ENCODE measurements at regions not wholly inside any gene's neighbourhood (a gene's known extent, or its start where the extent isn't known, plus 50 kb on each side); places are given as distances from the start of the nearest gene placed in this dataset.
"Not testable (repeated sequence)": the region's sequence is repeated elsewhere in the genome, so short reads cannot be mapped to it uniquely, and the experiment has no call there.

DNA sequence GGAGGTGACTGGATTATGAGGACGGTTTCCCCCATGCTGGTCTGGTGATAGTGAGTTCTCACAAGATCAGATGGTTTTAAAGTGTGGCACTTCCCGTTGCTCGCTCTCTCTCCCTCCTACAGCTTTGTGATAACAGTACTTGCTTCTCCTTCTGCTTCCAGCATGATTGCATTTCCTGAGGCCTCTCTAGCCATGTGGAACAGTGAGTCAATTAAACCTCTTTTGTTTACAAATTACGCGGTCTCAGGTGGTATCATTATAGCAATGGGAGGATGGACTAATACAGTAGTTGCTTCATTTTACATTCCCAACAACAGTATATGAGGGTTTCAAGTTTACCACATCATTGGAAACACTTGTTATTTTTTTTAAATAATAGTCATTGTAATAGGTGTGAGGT is 937.3 kb upstream of the ARRDC3 start:
- Mint-ChIP-seq H3K4me3 (no peak overlapping the region), H3K27ac (no peak overlapping the region), H3K36me3 (ENCODE audit: low read depth) (no peaks in the 10 kb centered on the region), H3K4me1 (no peaks in the 10 kb centered on the region), H3K27me3 (no peaks in the 10 kb centered on the region), H3K9me3 (ENCODE audit: low read depth) (peaks cover 2% of the 10 kb centered on the region)
- POLR2A ChIA-PET: no interaction called here
- intact Hi-C loops (cut with DNase I, micrococcal nuclease): no loop called here
- ATAC-seq (no peak), DNase-seq (no peak)
- CTCF ChIA-PET: no interaction called here

DNA sequence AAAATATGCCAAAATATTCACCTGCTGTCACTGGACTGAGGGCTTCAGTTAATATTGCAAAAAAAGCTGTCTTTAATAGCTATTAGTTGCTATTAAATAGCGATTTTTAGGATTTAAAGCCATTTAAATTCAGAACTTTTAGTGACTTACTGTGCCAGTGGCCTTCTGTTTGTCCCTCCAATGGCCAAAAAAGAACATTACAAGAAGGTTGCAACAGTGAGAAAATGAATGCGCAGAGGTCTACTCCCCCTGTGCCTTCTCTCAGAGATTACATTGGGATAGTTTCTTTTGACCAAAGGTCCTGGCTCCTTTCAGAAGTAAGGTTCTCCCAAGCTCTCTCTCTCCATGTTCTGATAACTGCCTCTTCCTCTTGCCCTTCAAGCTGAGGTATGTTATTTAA is 930.3 kb upstream of the ARRDC3 start:
- intact Hi-C loops (cut with DNase I, micrococcal nuclease): loop anchor here in 1 of 2 experiments (10.0 kb wide), 1 partner anchor 1491 kb away; no protein-coding TSS in a partner anchor
- ATAC-seq: no peak

DNA sequence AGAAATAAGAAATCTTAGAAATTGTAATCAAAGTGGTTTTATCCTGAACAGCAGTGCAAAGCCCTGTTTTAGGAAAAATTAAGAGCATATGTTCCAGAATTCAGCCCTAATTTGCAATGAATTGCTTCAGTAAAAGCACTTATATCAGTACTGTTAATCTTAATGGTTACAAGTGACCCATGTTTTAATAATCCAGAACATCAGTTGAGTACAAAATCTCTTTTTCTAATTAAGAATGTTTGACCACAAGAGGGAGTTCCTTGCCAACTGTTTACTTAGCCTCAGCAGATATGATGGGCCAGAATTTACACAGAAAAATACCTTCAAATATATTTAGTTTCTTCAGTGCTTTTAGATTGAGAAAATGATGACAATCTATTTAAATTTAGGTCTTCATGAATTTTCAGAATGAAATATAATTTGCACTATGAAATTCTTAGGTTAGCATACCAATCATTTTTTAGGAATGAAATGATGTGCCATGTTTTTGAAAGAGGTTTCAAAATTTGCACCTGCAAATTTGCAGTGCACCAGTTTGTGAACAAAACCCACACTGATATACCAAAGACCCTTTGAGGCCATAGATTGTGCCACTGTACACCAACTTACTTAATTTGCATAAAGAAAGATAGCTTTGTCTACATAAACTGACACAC is 926.3 kb upstream of the ARRDC3 start:
- intact Hi-C loops (cut with DNase I, micrococcal nuclease): no loop called here
- Mint-ChIP-seq H3K27ac (no peak overlapping the region), H3K36me3 (ENCODE audit: low read depth) (no peaks in the 10 kb centered on the region), H3K9me3 (ENCODE audit: low read depth) (no peaks in the 10 kb centered on the region), H3K4me3 (no peak overlapping the region), H3K27me3 (no peaks in the 10 kb centered on the region), H3K4me1 (no peaks in the 10 kb centered on the region)
- CTCF ChIA-PET: no interaction called here
- POLR2A ChIA-PET: no interaction called here
- ATAC-seq: no peak
- DNase-seq: no peak

More for the DNA sequence above, 930.3 kb upstream of the ARRDC3 start:
- ChIA-PET CTCF (no interaction called here), POLR2A (no interaction called here)
- no peak for DNase-seq
- H3K4me3 Mint-ChIP-seq: no peak overlapping the region
- H3K27ac Mint-ChIP-seq: no peak overlapping the region
- no peaks in the 10 kb centered on the region for H3K4me1 Mint-ChIP-seq
- no peaks in the 10 kb centered on the region for H3K36me3 Mint-ChIP-seq (ENCODE audit: low read depth)
- peaks cover 2% of the 10 kb centered on the region for H3K9me3 Mint-ChIP-seq (ENCODE audit: low read depth)
- no peaks in the 10 kb centered on the region for H3K27me3 Mint-ChIP-seq

DNA sequence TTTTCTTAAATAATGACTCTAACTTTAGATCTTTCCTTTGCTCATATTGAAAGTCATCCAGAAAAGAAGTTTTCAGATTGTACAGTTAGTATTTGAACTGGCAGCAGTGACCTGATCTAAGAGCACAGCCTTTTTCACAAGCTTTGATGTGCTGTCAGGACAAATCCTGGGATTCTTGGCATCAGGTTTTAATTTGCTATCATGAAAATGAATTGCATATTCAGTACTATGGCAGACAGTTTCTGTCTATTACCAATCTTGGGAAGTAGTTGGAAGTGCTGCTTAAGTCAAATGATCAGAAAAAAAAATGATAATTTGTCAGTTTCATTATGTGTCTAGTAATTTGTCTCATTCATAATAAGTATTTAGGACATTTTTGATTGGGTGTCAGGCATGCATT is 925.6 kb upstream of the ARRDC3 start:
- POLR2A ChIA-PET: no interaction called here
- Mint-ChIP-seq H3K27ac (no peak overlapping the region), H3K27me3 (no peaks in the 10 kb centered on the region), H3K36me3 (ENCODE audit: low read depth) (no peaks in the 10 kb centered on the region), H3K4me3 (no peak overlapping the region), H3K9me3 (ENCODE audit: low read depth) (no peaks in the 10 kb centered on the region), H3K4me1 (no peaks in the 10 kb centered on the region)
- CTCF ChIA-PET: no interaction called here
- intact Hi-C loops (cut with DNase I, micrococcal nuclease): no loop called here
- ATAC-seq (no peak), DNase-seq (no peak)

DNA sequence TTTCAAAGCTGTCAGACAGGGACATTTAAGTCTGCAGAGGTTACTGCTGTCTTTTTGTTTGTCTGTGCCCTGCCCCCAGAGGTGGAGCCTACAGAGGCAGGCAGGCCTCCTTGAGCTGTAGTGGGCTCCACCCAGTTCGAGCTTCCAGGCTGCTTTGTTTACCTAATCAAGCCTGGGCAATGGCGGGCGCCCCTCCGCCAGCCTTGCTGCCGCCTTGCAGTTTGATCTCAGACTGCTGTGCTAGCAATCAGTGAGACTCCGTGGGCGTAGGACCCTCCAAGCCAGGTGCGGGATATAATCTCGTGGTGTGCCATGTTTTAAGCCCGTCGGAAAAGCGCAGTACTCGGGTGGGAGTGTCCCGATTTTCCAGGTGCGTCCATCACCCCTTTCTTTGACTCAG is 919.2 kb upstream of the ARRDC3 start:
- ATAC-seq; H3K27ac Mint-ChIP-seq; H3K27me3 Mint-ChIP-seq; CTCF ChIA-PET; H3K4me3 Mint-ChIP-seq; intact Hi-C loops (cut with DNase I, micrococcal nuclease); DNase-seq; H3K9me3 Mint-ChIP-seq (ENCODE audit: low read depth); POLR2A ChIA-PET; H3K36me3 Mint-ChIP-seq (ENCODE audit: low read depth); H3K4me1 Mint-ChIP-seq: not testable (repeated sequence)

DNA sequence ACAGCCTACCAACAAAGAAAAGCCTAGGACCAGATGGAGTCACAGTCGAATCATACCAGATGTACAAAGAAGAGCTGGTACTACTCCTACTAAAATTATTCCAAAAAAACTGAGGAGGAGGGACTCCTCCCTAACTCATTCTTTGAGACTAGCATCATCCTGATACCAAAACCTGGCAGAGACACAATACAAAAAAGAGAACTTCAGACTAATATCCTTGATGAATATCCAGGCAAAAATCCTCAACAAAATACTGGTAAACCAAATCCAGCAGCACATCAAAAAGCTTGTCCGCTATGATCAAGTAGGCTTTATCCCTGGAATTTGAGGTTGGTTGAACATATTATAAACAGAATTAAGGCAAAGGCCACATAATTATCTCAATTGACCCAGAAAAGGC is 900.4 kb upstream of the ARRDC3 start:
- Mint-ChIP-seq H3K4me3 (no peak overlapping the region), H3K27ac (no peak overlapping the region)

DNA sequence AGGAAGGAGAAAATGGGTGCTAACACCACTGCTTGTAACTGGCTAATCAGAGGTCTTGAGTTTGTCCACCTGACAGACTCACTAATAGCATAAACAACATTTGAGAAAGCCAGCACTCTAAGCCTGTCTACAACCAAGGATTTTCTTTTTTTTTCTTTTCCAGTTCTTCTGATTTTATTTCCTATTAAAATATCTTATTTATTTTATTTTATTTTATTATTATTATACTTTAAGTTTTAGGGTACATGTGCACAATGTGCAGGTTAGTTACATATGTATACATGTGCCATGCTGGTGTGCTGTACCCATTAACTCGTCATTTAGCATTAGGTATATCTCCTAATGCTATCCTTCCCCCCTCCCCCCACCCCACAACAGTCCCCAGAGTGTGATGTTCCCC is 888.6 kb upstream of the ARRDC3 start:
- CTCF ChIA-PET, ATAC-seq, POLR2A ChIA-PET: not testable (repeated sequence)

More for the DNA sequence above, 900.4 kb upstream of the ARRDC3 start:
- no peaks in the 10 kb centered on the region for H3K36me3 Mint-ChIP-seq (ENCODE audit: low read depth)
- H3K4me1 Mint-ChIP-seq: no peaks in the 10 kb centered on the region
- no peak for ATAC-seq
- no peak for DNase-seq
- ChIA-PET POLR2A (no interaction called here), CTCF (interaction anchor here (0.7 kb wide), 1 partner anchor 114 kb away, joined by 3 read pairs; no protein-coding TSS in a partner anchor)
- intact Hi-C loops (cut with DNase I, micrococcal nuclease): no loop called here
- no peaks in the 10 kb centered on the region for H3K27me3 Mint-ChIP-seq
- peaks cover 17% of the 10 kb centered on the region for H3K9me3 Mint-ChIP-seq (ENCODE audit: low read depth)

DNA sequence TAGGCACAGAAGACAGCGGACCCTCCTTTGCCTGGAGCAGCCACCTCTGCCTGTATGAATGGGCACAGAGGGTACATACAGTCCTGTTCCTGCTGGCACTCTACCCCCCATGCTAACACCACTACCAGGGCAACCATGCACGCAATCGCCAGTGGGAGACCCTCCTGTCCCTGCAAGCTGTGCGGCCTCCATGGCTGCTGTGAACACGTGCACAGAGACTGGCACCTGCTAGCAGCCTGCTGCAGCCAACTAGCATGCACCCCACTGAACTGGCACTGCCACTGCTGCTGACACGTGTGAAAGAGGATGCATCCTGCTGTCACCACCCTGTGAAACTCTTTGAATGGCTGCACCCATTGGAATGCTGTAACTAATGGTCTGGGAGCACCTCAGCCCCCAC is 885.2 kb upstream of the ARRDC3 start:
- intact Hi-C loops (cut with DNase I, micrococcal nuclease): no loop called here
- Mint-ChIP-seq H3K9me3 (ENCODE audit: low read depth) (no peaks in the 10 kb centered on the region), H3K36me3 (ENCODE audit: low read depth) (no peaks in the 10 kb centered on the region), H3K4me1 (no peaks in the 10 kb centered on the region), H3K27ac (no peak overlapping the region), H3K4me3 (no peak overlapping the region), H3K27me3 (no peaks in the 10 kb centered on the region)
- CTCF ChIA-PET: no interaction called here
- DNase-seq (no peak), ATAC-seq (no peak)
- POLR2A ChIA-PET: no interaction called here

More for the DNA sequence above, 888.6 kb upstream of the ARRDC3 start:
- intact Hi-C loops (cut with DNase I, micrococcal nuclease); H3K27me3 Mint-ChIP-seq; DNase-seq; H3K4me1 Mint-ChIP-seq; H3K9me3 Mint-ChIP-seq (ENCODE audit: low read depth); H3K36me3 Mint-ChIP-seq (ENCODE audit: low read depth); H3K4me3 Mint-ChIP-seq; H3K27ac Mint-ChIP-seq: not testable (repeated sequence)

DNA sequence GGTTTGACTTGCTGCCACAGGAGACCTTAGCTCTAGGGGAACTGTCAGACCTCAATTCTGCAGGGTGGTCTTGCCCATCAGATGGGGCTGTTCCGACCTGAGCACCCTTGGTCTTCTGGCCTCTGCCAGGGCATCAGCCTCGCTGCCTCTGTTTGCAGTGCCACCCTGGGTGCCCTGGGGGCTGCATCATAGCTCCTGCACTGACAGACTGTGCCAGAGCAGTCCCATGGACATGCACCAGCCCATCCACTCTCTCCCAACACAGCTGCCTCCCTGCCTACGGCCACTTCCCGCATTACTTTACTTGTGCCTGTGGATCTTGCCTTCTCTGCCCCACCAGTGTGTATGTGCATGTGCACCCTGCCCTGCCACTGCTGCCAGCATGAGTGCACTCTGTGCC is 884.7 kb upstream of the ARRDC3 start:
- DNase-seq: no peak
- H3K27me3 Mint-ChIP-seq: no peaks in the 10 kb centered on the region
- no peaks in the 10 kb centered on the region for H3K36me3 Mint-ChIP-seq (ENCODE audit: low read depth)
- intact Hi-C loops (cut with DNase I, micrococcal nuclease): no loop called here
- ATAC-seq: no peak
- H3K4me1 Mint-ChIP-seq: no peaks in the 10 kb centered on the region
- H3K9me3 Mint-ChIP-seq (ENCODE audit: low read depth): no peaks in the 10 kb centered on the region
- ChIA-PET CTCF (no interaction called here), POLR2A (no interaction called here)
- no peak overlapping the region for H3K4me3 Mint-ChIP-seq
- H3K27ac Mint-ChIP-seq: no peak overlapping the region

DNA sequence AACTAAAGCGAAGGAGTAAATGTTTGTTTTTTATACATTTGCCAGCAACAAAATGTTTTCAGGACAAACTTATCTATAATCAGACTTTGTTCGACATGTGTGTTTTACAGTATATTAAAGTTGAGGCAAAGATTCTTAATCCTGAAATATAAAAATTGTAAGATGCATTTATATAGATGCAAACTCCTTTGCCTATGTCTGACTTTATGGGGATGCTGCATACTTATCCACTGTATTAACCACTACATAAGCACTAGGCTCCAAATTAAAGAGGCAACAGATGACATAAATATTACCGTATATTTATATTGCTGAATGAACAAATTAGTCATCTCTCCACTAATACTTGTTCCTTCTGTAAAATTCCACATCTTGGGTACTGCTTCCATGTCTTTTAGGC is 882.7 kb upstream of the ARRDC3 start:
- Mint-ChIP-seq H3K27ac (no peak overlapping the region), H3K9me3 (ENCODE audit: low read depth) (peaks cover 2% of the 10 kb centered on the region), H3K4me1 (no peaks in the 10 kb centered on the region), H3K36me3 (ENCODE audit: low read depth) (no peaks in the 10 kb centered on the region), H3K27me3 (no peaks in the 10 kb centered on the region), H3K4me3 (no peak overlapping the region)
- intact Hi-C loops (cut with DNase I, micrococcal nuclease): no loop called here
- ATAC-seq (no peak), DNase-seq (no peak)
- POLR2A ChIA-PET: no interaction called here
- CTCF ChIA-PET: no interaction called here

DNA sequence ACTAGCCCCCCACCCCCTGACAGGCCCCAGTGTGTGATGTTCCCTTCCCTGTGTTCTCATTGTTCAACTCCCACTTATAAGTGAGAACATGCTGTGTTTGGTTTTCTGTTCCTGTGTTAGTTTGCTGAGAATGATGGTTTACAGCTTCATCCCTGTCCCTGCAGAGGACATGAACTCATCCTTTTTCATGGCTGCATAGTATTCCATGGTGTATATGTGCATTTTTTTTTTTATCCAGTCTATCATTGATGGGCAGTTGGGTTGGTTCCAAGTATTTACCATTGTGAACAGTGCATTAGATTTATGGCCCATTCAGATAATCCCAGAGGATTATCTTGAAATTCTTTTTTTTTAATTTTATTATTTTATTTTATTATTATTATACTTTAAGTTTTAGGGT is 872.5 kb upstream of the ARRDC3 start:
- H3K4me3 Mint-ChIP-seq; H3K4me1 Mint-ChIP-seq; POLR2A ChIA-PET; H3K27ac Mint-ChIP-seq; ATAC-seq; intact Hi-C loops (cut with DNase I, micrococcal nuclease); H3K36me3 Mint-ChIP-seq (ENCODE audit: low read depth); H3K27me3 Mint-ChIP-seq; DNase-seq; H3K9me3 Mint-ChIP-seq (ENCODE audit: low read depth); CTCF ChIA-PET: not testable (repeated sequence)

DNA sequence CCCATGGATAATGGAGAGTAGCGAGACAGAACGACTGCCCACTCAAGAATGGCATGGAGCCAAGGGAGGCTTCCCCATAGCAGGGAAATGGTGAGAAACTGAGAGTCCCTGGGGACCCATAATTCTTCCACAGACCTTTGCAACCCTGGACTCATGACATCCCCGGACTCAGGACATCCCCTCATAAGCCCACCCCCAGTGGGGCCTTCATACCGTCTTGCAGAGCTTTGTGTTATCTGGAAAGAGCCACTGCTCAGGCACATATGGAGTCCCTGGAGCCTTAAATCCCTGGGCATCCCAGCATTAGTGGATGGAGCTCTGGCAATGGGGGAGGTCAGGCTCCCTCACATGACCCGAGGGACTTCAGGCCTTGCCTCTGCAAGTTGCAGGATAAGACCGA is 865.4 kb upstream of the ARRDC3 start:
- intact Hi-C loops (cut with DNase I, micrococcal nuclease): no loop called here
- ChIA-PET POLR2A (no interaction called here), CTCF (no interaction called here)
- Mint-ChIP-seq H3K27ac (no peak overlapping the region), H3K27me3 (no peaks in the 10 kb centered on the region), H3K9me3 (ENCODE audit: low read depth) (no peaks in the 10 kb centered on the region), H3K4me1 (no peaks in the 10 kb centered on the region), H3K4me3 (no peak overlapping the region), H3K36me3 (ENCODE audit: low read depth) (no peaks in the 10 kb centered on the region)
- no peak for ATAC-seq
- no peak for DNase-seq

DNA sequence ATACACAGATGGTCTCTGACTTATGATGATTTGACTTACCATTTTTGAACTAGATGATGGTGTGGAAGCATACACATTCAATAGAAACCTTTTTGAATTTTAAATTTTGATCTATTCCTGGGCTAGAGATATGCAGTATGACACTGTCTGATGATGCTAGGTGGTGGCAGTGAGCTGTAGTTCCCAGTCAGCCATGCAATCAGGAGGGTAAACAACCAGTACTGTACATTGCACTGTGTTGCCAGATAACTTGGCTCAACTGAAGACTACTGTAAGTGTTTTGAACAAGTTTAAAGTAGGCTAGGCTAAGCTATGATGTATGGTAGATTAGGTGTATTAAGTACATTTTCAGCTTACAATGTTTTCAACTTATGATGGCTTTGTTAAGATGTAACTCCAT is 859.1 kb upstream of the ARRDC3 start:
- Mint-ChIP-seq H3K4me3 (no peak overlapping the region), H3K36me3 (ENCODE audit: low read depth) (no peaks in the 10 kb centered on the region), H3K27ac (no peak overlapping the region), H3K9me3 (ENCODE audit: low read depth) (no peaks in the 10 kb centered on the region), H3K4me1 (no peaks in the 10 kb centered on the region), H3K27me3 (no peaks in the 10 kb centered on the region)
- POLR2A ChIA-PET: no interaction called here
- intact Hi-C loops (cut with DNase I, micrococcal nuclease): no loop called here
- no peak for ATAC-seq
- no peak for DNase-seq
- CTCF ChIA-PET: no interaction called here

All from activated CD4-positive, alpha-beta T cell treated with anti-CD3 and anti-CD28 coated beads for 36 hours (primary cell).